Ascending aorta (tissue), 2 donors: ENCODE measurements at regions not wholly inside any gene's neighbourhood (a gene's known extent, or its start where the extent isn't known, plus 50 kb on each side); places are given as distances from the start of the nearest gene placed in this dataset.
"Not testable (repeated sequence)": the region's sequence is repeated elsewhere in the genome, so short reads cannot be mapped to it uniquely, and the experiment has no call there.

Experiments
- DNase-seq, 2 donors: peaks; one replicate each; pipeline ENCODE4 v3.0.0-alpha.2; 2019; ENCODE audit warnings: low spot score in 2 of 2
- H3K27ac ChIP-seq, 2 donors: fragments of 200-600 bp; sonication (generic); one replicate each; pipeline ENCODE4 v1.5.1; 2016 to 2017; ENCODE audit warnings: mild to moderate bottlenecking in 1 of 2
- H3K27me3 ChIP-seq: fragments of 200-600 bp; sonication (generic); one replicate; pipeline ENCODE4 v1.5.1; 2017
- H3K36me3 ChIP-seq, 2 donors: fragments of 200-600 bp; sonication (generic); one replicate each; pipeline ENCODE4 v1.5.1; 2016
- H3K4me1 ChIP-seq, 2 donors: fragments of 200-600 bp; sonication (generic); one replicate each; pipeline ENCODE4 v1.5.1; 2016 to 2017; ENCODE audit warnings: mild to moderate bottlenecking in 1 of 2
- H3K4me3 ChIP-seq, 2 donors: fragments of 200-600 bp; sonication (generic); one replicate each; pipeline ENCODE4 v1.5.1; 2016 to 2017; ENCODE audit warnings: mild to moderate bottlenecking in 1 of 2
- H3K9me3 ChIP-seq, 2 donors: fragments of 200-600 bp; sonication (generic); one replicate each; pipeline ENCODE4 v1.5.1; 2016
- CTCF ChIP-seq, 3 experiments: fragments of 200-600 bp in 2 of 3; fragments of 450-650 bp in 1 of 3; sonication (generic) in 2 of 3; IDR thresholded peaks; one replicate each; pipeline ENCODE4 v1.5.1; 2016 to 2019; ENCODE audit warnings: antibody characterized with exemption in 3 of 3, mild to moderate bottlenecking in 1 of 3, moderate library complexity in 1 of 3
- intact Hi-C: fragments of 100-400 bp; cut with DNase I; formaldehyde crosslinking; loops from one replicate; pipeline ENCODE4 v1.15.1; 2023

GRCh38 chr15:38795471-38796245 lies 231.0 kb upstream of the RASGRP1 start:
- peaks cover 0 to 4% of the 10 kb centered on the region in 2 donors for H3K4me1 ChIP-seq
- H3K27me3 ChIP-seq: no peaks in the 10 kb centered on the region
- H3K4me3 ChIP-seq: no peak overlapping the region
- no peaks in the 10 kb centered on the region for H3K9me3 ChIP-seq
- no peak overlapping the region for H3K27ac ChIP-seq
- intact Hi-C loops: no loop called here
- TF ChIP-seq CTCF (IDR thresholded peaks at IDR 0.05): no peak
- no peak for DNase-seq
- no peaks in the 10 kb centered on the region for H3K36me3 ChIP-seq

- Histone ChIP-seq H3K4me3 (no peak overlapping the region), H3K9me3 (no peaks in the 10 kb centered on the region), H3K36me3 (no peaks in the 10 kb centered on the region), H3K27me3 (no peaks in the 10 kb centered on the region), H3K27ac (no peak overlapping the region), H3K4me1 (peaks cover 0 to 4% of the 10 kb centered on the region in 2 donors)
- no peak for TF ChIP-seq CTCF (IDR thresholded peaks at IDR 0.05)
- intact Hi-C loops: no loop called here
- no peak for DNase-seq
Observed at GRCh38 chr15:38796589-38796988, 232.0 kb upstream of the RASGRP1 start.

GRCh38 chr15:38797506-38797905 lies 232.9 kb upstream of the RASGRP1 start:
- H3K4me1 ChIP-seq, H3K27ac ChIP-seq, H3K4me3 ChIP-seq, intact Hi-C loops, H3K9me3 ChIP-seq, H3K36me3 ChIP-seq, DNase-seq, H3K27me3 ChIP-seq: not testable (repeated sequence)

- H3K9me3 ChIP-seq, DNase-seq, H3K27me3 ChIP-seq, intact Hi-C loops, H3K4me3 ChIP-seq, H3K36me3 ChIP-seq, H3K27ac ChIP-seq, H3K4me1 ChIP-seq: not testable (repeated sequence)
Observed at GRCh38 chr15:38799202-38799601, 234.6 kb upstream of the RASGRP1 start.

- H3K4me1 ChIP-seq: no peaks in the 10 kb centered on the region
- H3K4me3 ChIP-seq: no peak overlapping the region
- intact Hi-C loops: no loop called here
- no peaks in the 10 kb centered on the region for H3K27me3 ChIP-seq
- TF ChIP-seq CTCF (IDR thresholded peaks at IDR 0.05): no peak
- H3K27ac ChIP-seq: no peak overlapping the region
- no peaks in the 10 kb centered on the region for H3K9me3 ChIP-seq
- H3K36me3 ChIP-seq: no peaks in the 10 kb centered on the region
- no peak for DNase-seq
Observed at GRCh38 chr15:38809621-38810020, 245.0 kb upstream of the RASGRP1 start.

- TF ChIP-seq CTCF (IDR thresholded peaks at IDR 0.05): no peak
- Histone ChIP-seq H3K9me3 (no peaks in the 10 kb centered on the region), H3K27me3 (no peaks in the 10 kb centered on the region), H3K27ac (no peak overlapping the region), H3K4me3 (no peak overlapping the region), H3K4me1 (no peaks in the 10 kb centered on the region), H3K36me3 (no peaks in the 10 kb centered on the region)
- DNase-seq: no peak
- intact Hi-C loops: no loop called here
Observed at GRCh38 chr15:38810686-38811085, 246.1 kb upstream of the RASGRP1 start.

GRCh38 chr15:38814254-38814653 lies 249.6 kb upstream of the RASGRP1 start:
- DNase-seq, H3K4me3 ChIP-seq, H3K27ac ChIP-seq, intact Hi-C loops, H3K27me3 ChIP-seq, H3K9me3 ChIP-seq, H3K4me1 ChIP-seq, H3K36me3 ChIP-seq: not testable (repeated sequence)
